MCF 10A (cell line): ENCODE measurements at regions not wholly inside any gene's neighbourhood (a gene's known extent, or its start where the extent isn't known, plus 50 kb on each side); places are given as distances from the start of the nearest gene placed in this dataset.

Experiments used
- BruUV-seq: library from RNA; stranded (reverse); fragments of 400-500 nt; replicated peaks from 2 replicates; lab custom pipeline; 2021; lab: Mats Ljungman, UMichigan
- CTCF ChIA-PET: fragments of 300-600 bp; sonication (Branson Sonifier 250); formaldehyde crosslinking; extraction: SDS; loops from one replicate; lab custom pipeline; 2021; ENCODE audit warnings: antibody characterized with exemption, inconsistent platforms; lab: Yijun Ruan, JAX
- POLR2A ChIA-PET: fragments of 300-600, 350-650 bp; sonication (Branson Sonifier 250); formaldehyde crosslinking; extraction: SDS; loops from one replicate; lab custom pipeline; 2020; ENCODE audit warnings: antibody characterized with exemption, inconsistent platforms; lab: Yijun Ruan, JAX
- DNase-seq: peaks from one replicate; pipeline ENCODE4 v3.0.0-alpha.2; 2018; ENCODE audit not compliant: unreplicated experiment
- H3K27ac Mint-ChIP-seq: one replicate; pipeline ENCODE4 v1.8.0; 2022; ENCODE audit warnings: mild to moderate bottlenecking, low read depth, mixed read lengths; ENCODE audit not compliant: unreplicated experiment
- H3K27me3 Mint-ChIP-seq: one replicate; pipeline ENCODE4 v1.8.0; 2022; ENCODE audit warnings: mixed read lengths; ENCODE audit not compliant: insufficient read depth, unreplicated experiment
- H3K36me3 Mint-ChIP-seq: one replicate; pipeline ENCODE4 v1.8.0; 2022; ENCODE audit warnings: mild to moderate bottlenecking, moderate library complexity, mixed read lengths; ENCODE audit not compliant: insufficient read depth, unreplicated experiment
- H3K4me1 Mint-ChIP-seq: one replicate; pipeline ENCODE4 v1.8.0; 2022; ENCODE audit warnings: mixed read lengths; ENCODE audit not compliant: insufficient read depth, unreplicated experiment
- H3K4me3 Mint-ChIP-seq: one replicate; pipeline ENCODE4 v1.8.0; 2022; ENCODE audit warnings: mild to moderate bottlenecking, moderate library complexity, mixed read lengths; ENCODE audit not compliant: unreplicated experiment
- H3K9me3 Mint-ChIP-seq: one replicate; pipeline ENCODE4 v1.8.0; 2022; ENCODE audit warnings: mixed read lengths; ENCODE audit not compliant: unreplicated experiment
- CTCF ChIP-seq: fragments of 200-600 bp; IDR thresholded peaks from one replicate; pipeline ENCODE4 v1.8.0; 2022; ENCODE audit warnings: antibody characterized with exemption, mild to moderate bottlenecking; ENCODE audit not compliant: unreplicated experiment
- intact Hi-C: fragments of 100-400 bp; cut with micrococcal nuclease; formaldehyde crosslinking; loops from 2 replicates; pipeline ENCODE4 v1.14.1; 2022

DNA sequence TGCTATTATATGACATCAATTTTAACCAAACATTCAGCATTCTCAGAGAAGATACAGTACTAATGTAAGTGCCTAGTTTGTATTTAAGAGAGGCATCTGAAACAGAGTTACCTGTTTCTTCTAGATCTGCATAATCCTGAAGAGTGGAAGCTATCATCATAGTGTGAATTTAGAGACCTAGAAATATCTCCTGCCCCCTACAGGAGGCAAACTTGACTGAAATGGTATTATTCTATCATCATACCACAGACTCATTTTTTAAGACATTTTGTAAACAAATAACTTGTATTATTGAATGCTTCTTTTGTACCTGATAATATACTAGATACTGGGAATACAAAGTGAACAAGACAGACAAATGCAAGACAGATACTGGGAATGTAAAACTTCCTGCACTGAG lies 216.8 kb upstream of the RPS23 start:
- no peaks in the 10 kb centered on the region for H3K9me3 Mint-ChIP-seq
- H3K4me1 Mint-ChIP-seq, result no peaks in the 10 kb centered on the region
- BruUV-seq, result no TSS peak
- no peak overlapping the region for H3K4me3 Mint-ChIP-seq
- POLR2A ChIA-PET, result no interaction called here
- DNase-seq, result peak; percentile 23
- no peaks in the 10 kb centered on the region for H3K27me3 Mint-ChIP-seq
- intact Hi-C loops, result loop anchor here (1.0 to 2.0 kb wide), 2 partner anchors 131 to 142 kb away; no protein-coding TSS in a partner anchor
- H3K36me3 Mint-ChIP-seq, result no peaks in the 10 kb centered on the region
- peak; percentile 21 for TF ChIP-seq CTCF
- H3K27ac Mint-ChIP-seq, result no peak overlapping the region
- CTCF ChIA-PET, result interaction anchor here (0.6 to 1.1 kb wide), 3 partner anchors 17 to 413 kb away, joined by 3 read pairs; no protein-coding TSS in a partner anchor

GRCh38 chr5:82493221-82493620 lies 215.1 kb upstream of the RPS23 start:
- Mint-ChIP-seq H3K4me1 (no peaks in the 10 kb centered on the region), H3K27ac (no peak overlapping the region), H3K27me3 (no peaks in the 10 kb centered on the region), H3K4me3 (no peak overlapping the region), H3K9me3 (no peaks in the 10 kb centered on the region), H3K36me3 (no peaks in the 10 kb centered on the region)
- ChIA-PET CTCF (interaction anchor here (0.7 to 0.8 kb wide), 2 partner anchors 13 to 129 kb away, joined by 3 to 4 read pairs; no protein-coding TSS in a partner anchor), POLR2A (no interaction called here)
- intact Hi-C loops, result no loop called here
- no peak for DNase-seq
- TF ChIP-seq CTCF, result no peak
- BruUV-seq, result no TSS peak

DNA sequence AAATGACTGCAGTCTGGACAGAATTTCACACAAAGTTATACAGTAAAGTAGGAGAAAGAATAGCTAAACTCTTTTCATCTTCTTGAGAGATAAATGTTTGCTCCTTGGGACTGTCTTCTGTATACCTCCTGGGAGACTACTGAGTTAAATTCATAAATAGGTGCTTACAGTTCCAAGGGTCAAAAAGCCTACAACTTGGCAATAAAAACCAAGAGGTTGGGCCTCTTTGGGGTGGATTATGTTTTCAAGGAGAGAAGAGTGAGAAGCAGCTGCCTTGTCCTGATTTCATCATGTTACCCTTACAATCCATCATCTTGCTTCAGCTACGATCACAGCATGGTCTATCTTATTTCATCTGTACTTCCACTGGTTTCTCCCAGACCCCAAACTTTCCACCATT lies 213.2 kb upstream of the RPS23 start:
- no peak overlapping the region for H3K4me3 Mint-ChIP-seq
- H3K4me1 Mint-ChIP-seq, result no peaks in the 10 kb centered on the region
- no peak for TF ChIP-seq CTCF
- CTCF ChIA-PET, result no interaction called here
- H3K27ac Mint-ChIP-seq, result no peak overlapping the region
- H3K9me3 Mint-ChIP-seq, result no peaks in the 10 kb centered on the region
- no TSS peak for BruUV-seq
- H3K36me3 Mint-ChIP-seq, result no peaks in the 10 kb centered on the region
- intact Hi-C loops, result no loop called here
- no peak for DNase-seq
- POLR2A ChIA-PET, result no interaction called here
- H3K27me3 Mint-ChIP-seq, result no peaks in the 10 kb centered on the region

DNA sequence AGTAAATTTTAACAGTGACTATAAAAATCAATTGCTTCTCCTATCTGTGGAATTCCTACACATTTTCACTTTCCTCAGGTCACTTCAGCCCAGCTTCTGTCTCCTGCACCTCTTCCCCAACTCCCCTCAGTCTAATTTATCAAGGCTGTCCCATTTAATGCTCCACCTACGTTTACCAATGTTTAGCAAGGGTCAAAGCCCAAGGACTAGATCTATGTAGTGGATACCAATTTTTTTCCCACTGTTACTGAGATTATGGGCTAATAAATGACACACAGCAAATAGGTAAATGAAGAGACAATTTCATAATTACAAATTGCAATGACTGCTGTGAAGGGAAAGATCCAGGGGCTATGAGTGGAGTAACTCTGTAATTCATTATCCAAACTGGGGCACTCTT lies 211.5 kb upstream of the RPS23 start:
- ChIA-PET POLR2A (no interaction called here), CTCF (no interaction called here)
- Mint-ChIP-seq H3K27ac (no peak overlapping the region), H3K9me3 (no peaks in the 10 kb centered on the region), H3K4me1 (no peaks in the 10 kb centered on the region), H3K36me3 (no peaks in the 10 kb centered on the region), H3K27me3 (no peaks in the 10 kb centered on the region), H3K4me3 (no peak overlapping the region)
- TF ChIP-seq CTCF, result no peak
- no TSS peak for BruUV-seq
- no peak for DNase-seq
- intact Hi-C loops, result no loop called here
